Transverse colon (tissue), 4 donors: ENCODE measurements at regions not wholly inside any gene's neighbourhood (a gene's known extent, or its start where the extent isn't known, plus 50 kb on each side); places are given as distances from the start of the nearest gene placed in this dataset.

ENCODE experiments used
- DNase-seq: peaks from one replicate; pipeline ENCODE4 v3.0.0-alpha.2; 2019
- H3K27ac ChIP-seq, 4 donors: fragments of 200-600 bp; sonication (generic); 2 replicates each; pipeline ENCODE4 v1.5.1; 2016 to 2018; ENCODE audit warnings: inconsistent platforms in 4 of 4
- H3K27me3 ChIP-seq: fragments of 200-600 bp; sonication (generic); 2 replicates; pipeline ENCODE4 v1.5.1; 2017; ENCODE audit warnings: inconsistent platforms
- H3K36me3 ChIP-seq, 4 donors: fragments of 200-600 bp; sonication (generic); 2 replicates each; pipeline ENCODE4 v1.5.1; 2017 to 2019; ENCODE audit warnings: inconsistent platforms in 4 of 4
- H3K4me1 ChIP-seq, 4 donors: fragments of 200-600 bp; sonication (generic); 2 replicates each; pipeline ENCODE4 v1.5.1; 2017 to 2020; ENCODE audit warnings: inconsistent platforms in 4 of 4
- H3K4me3 ChIP-seq, 4 donors: fragments of 200-600 bp; sonication (generic); 1 replicate in 1 of 4; 2 replicates in 3 of 4; pipeline versions ENCODE4 v1.5.1 to v1.6.1; 2017 to 2019; ENCODE audit warnings: inconsistent platforms in 4 of 4
- H3K9me3 ChIP-seq, 2 donors: fragments of 200-600 bp; sonication (generic); 2 replicates each; pipeline ENCODE4 v1.5.1; 2017 to 2019; ENCODE audit warnings: inconsistent platforms in 2 of 2
- CTCF ChIP-seq, 5 experiments: fragments of 200-600 bp in 3 of 5; fragments of 450-650 bp in 2 of 5; sonication (generic) in 3 of 5; IDR thresholded peaks; 1 replicate in 2 of 5; 2 replicates in 3 of 5; pipeline ENCODE4 v1.5.1; 2016 to 2017; ENCODE audit warnings: antibody characterized with exemption in 5 of 5, inconsistent platforms in 3 of 5, mild to moderate bottlenecking in 2 of 5, moderate library complexity in 1 of 5
- EP300 ChIP-seq: sonication (generic); formaldehyde crosslinking; IDR thresholded peaks from one replicate; pipeline ENCODE4 v1.6.1; 2017; ENCODE audit warnings: antibody characterized with exemption, low read depth
- POLR2A ChIP-seq: fragments of 450-650 bp; IDR thresholded peaks from one replicate; pipeline ENCODE4 v1.6.1; 2016; ENCODE audit warnings: antibody characterized with exemption, mild to moderate bottlenecking, moderate library complexity
- POLR2AphosphoS5 ChIP-seq, 3 donors: sonication (generic); formaldehyde crosslinking; IDR thresholded peaks; one replicate each; pipeline ENCODE4 v1.6.1; 2016; ENCODE audit warnings: antibody characterized with exemption in 3 of 3
- WGBS, 2 donors: methylation state at CpG; one replicate each; pipeline ENCODE4 v1.1.5; 2018; ENCODE audit warnings: low coverage in 1 of 2; 5-methylcytosine and 5-hydroxymethylcytosine counted together
- in situ Hi-C, 4 donors: fragments of 200-750 bp; cut with MboI; loops; one replicate each; pipeline versions ENCODE4 v1.15.0 to v1.15.1; 2017; ENCODE audit warnings: low sequenced_read_pairs in 3 of 4, low pct_ligation_motif_present in 1 of 4, low pct_unique_long_range_greater_than_20kb in 1 of 4
- intact Hi-C: fragments of 100-400 bp; cut with DNase I; formaldehyde crosslinking; loops from one replicate; pipeline ENCODE4 v1.15.1; 2023; ENCODE audit warnings: low total_unique reads

GRCh38 chr11:131201674-131202073 is 168.7 kb upstream of the NTM start:
- TF ChIP-seq EP300 (no peak), POLR2A (no peak), CTCF (IDR thresholded peaks at IDR 0.05) (no peak), POLR2AphosphoS5 (IDR thresholded peaks at IDR 0.05) (no peak)
- Histone ChIP-seq H3K4me1 (peaks cover 0 to 4% (median 1%) of the 10 kb centered on the region in 4 donors), H3K27me3 (no peaks in the 10 kb centered on the region), H3K27ac (no peak overlapping the region), H3K36me3 (no peaks in the 10 kb centered on the region), H3K4me3 (no peak overlapping the region), H3K9me3 (no peaks in the 10 kb centered on the region)
- intact Hi-C loops (no loop called here), in situ Hi-C loops (no loop called here)
- no peak for DNase-seq
- 70 to 91% methylated on average over 2 to 12 of the region's 12 CpGs for WGBS, 2 donors

GRCh38 chr11:131203040-131203439 is 167.4 kb upstream of the NTM start:
- no peak overlapping the region for H3K4me3 ChIP-seq
- intact Hi-C loops (no loop called here), in situ Hi-C loops (no loop called here)
- H3K4me1 ChIP-seq = no peaks in the 10 kb centered on the region
- DNase-seq = no peak
- no peak overlapping the region for H3K27ac ChIP-seq
- no peaks in the 10 kb centered on the region for H3K9me3 ChIP-seq
- no peaks in the 10 kb centered on the region for H3K27me3 ChIP-seq
- TF ChIP-seq CTCF (IDR thresholded peaks at IDR 0.05) (no peak), POLR2A (no peak), POLR2AphosphoS5 (IDR thresholded peaks at IDR 0.05) (no peak), EP300 (no peak)
- H3K36me3 ChIP-seq = no peaks in the 10 kb centered on the region
- WGBS, 2 donors = 53 to 63% methylated on average over 1 of the region's 1 CpG

GRCh38 chr11:131204282-131204681 is 166.1 kb upstream of the NTM start:
- H3K36me3 ChIP-seq = no peaks in the 10 kb centered on the region
- in situ Hi-C loops (no loop called here), intact Hi-C loops (no loop called here)
- H3K27ac ChIP-seq = no peak overlapping the region
- no peak for DNase-seq
- no peaks in the 10 kb centered on the region for H3K9me3 ChIP-seq
- 84 to 88% methylated on average over 4 to 10 of the region's 10 CpGs for WGBS, 2 donors
- no peaks in the 10 kb centered on the region for H3K27me3 ChIP-seq
- H3K4me1 ChIP-seq = no peaks in the 10 kb centered on the region
- TF ChIP-seq EP300 = no peak
- TF ChIP-seq POLR2AphosphoS5 (IDR thresholded peaks at IDR 0.05) = no peak
- TF ChIP-seq POLR2A = no peak
- TF ChIP-seq CTCF (IDR thresholded peaks at IDR 0.05) = no peak
- no peak overlapping the region for H3K4me3 ChIP-seq

GRCh38 chr11:131204765-131205380 is 165.5 kb upstream of the NTM start:
- Histone ChIP-seq H3K36me3 (no peaks in the 10 kb centered on the region), H3K27ac (no peak overlapping the region), H3K4me3 (no peak overlapping the region), H3K27me3 (no peaks in the 10 kb centered on the region), H3K4me1 (no peaks in the 10 kb centered on the region), H3K9me3 (no peaks in the 10 kb centered on the region)
- intact Hi-C loops = no loop called here
- no peak for DNase-seq
- WGBS, 2 donors = 37 to 48% methylated on average over 2 to 11 of the region's 11 CpGs
- in situ Hi-C loops = no loop called here
- TF ChIP-seq CTCF (IDR thresholded peaks at IDR 0.05) (no peak), EP300 (no peak), POLR2A (no peak), POLR2AphosphoS5 (IDR thresholded peaks at IDR 0.05) (no peak)
